ENCODE measurements at regions not wholly inside any gene's neighbourhood (a gene's known extent, or its start where the extent isn't known, plus 50 kb on each side); places are given as distances from the start of the nearest gene placed in this dataset.

GRCh38 chr6:132892929-132893771 lies 78.8 kb downstream of the RPS12 start:
- Histone ChIP-seq H3K27ac (no peak overlapping the region), H3K4me3 (no peak overlapping the region), H3K4me1 (no peaks in the 10 kb centered on the region), H3K27me3 (no peaks in the 10 kb centered on the region), H3K36me3 (no peaks in the 10 kb centered on the region), H3K9me3 (no peaks in the 10 kb centered on the region)
- WGBS, 2 donors, result 81 to 82% methylated on average over 5 of the region's 5 CpGs
- no peak for DNase-seq
- TF ChIP-seq CTCF (IDR thresholded peaks at IDR 0.05), result no peak
- no peak for TF ChIP-seq POLR2AphosphoS5 (IDR thresholded peaks at IDR 0.05)
- TF ChIP-seq POLR2A (IDR thresholded peaks at IDR 0.05), result no peak
- no peak for TF ChIP-seq EP300 (IDR thresholded peaks at IDR 0.05)
- intact Hi-C loops (cut with DNase I), result no loop called here

GRCh38 chr6:132893772-132894490 lies 79.6 kb downstream of the RPS12 start:
- Histone ChIP-seq H3K4me1 (no peaks in the 10 kb centered on the region), H3K9me3 (no peaks in the 10 kb centered on the region), H3K4me3 (no peak overlapping the region), H3K36me3 (no peaks in the 10 kb centered on the region), H3K27me3 (no peaks in the 10 kb centered on the region), H3K27ac (no peak overlapping the region)
- no peak for DNase-seq
- TF ChIP-seq POLR2A (IDR thresholded peaks at IDR 0.05) (no peak), EP300 (IDR thresholded peaks at IDR 0.05) (no peak), CTCF (IDR thresholded peaks at IDR 0.05) (no peak), POLR2AphosphoS5 (IDR thresholded peaks at IDR 0.05) (no peak)
- intact Hi-C loops (cut with DNase I), result no loop called here
- 71 to 82% methylated on average over 8 of the region's 8 CpGs for WGBS, 2 donors

- H3K4me3 ChIP-seq, result no peak overlapping the region
- H3K27ac ChIP-seq, result no peak overlapping the region
- no peaks in the 10 kb centered on the region for H3K36me3 ChIP-seq
- no peaks in the 10 kb centered on the region for H3K27me3 ChIP-seq
- H3K4me1 ChIP-seq, result no peaks in the 10 kb centered on the region
- WGBS, 2 donors, result 84 to 86% methylated on average over 4 of the region's 4 CpGs
- intact Hi-C loops (cut with DNase I), result no loop called here
- TF ChIP-seq POLR2AphosphoS5 (IDR thresholded peaks at IDR 0.05) (no peak), CTCF (IDR thresholded peaks at IDR 0.05) (no peak), POLR2A (IDR thresholded peaks at IDR 0.05) (no peak), EP300 (IDR thresholded peaks at IDR 0.05) (no peak)
- H3K9me3 ChIP-seq, result no peaks in the 10 kb centered on the region
- no peak for DNase-seq
Measured at GRCh38 chr6:132898376-132898775, 84.0 kb downstream of the RPS12 start.

GRCh38 chr6:132900849-132901248 lies 86.5 kb downstream of the RPS12 start:
- no peaks in the 10 kb centered on the region for H3K27me3 ChIP-seq
- no peaks in the 10 kb centered on the region for H3K36me3 ChIP-seq
- no peak for TF ChIP-seq POLR2AphosphoS5 (IDR thresholded peaks at IDR 0.05)
- TF ChIP-seq EP300 (IDR thresholded peaks at IDR 0.05), result no peak
- DNase-seq, result no peak
- H3K9me3 ChIP-seq, result no peaks in the 10 kb centered on the region
- no peak overlapping the region for H3K4me3 ChIP-seq
- H3K27ac ChIP-seq, result no peak overlapping the region
- intact Hi-C loops (cut with DNase I), result no loop called here
- H3K4me1 ChIP-seq, result no peaks in the 10 kb centered on the region
- WGBS, 2 donors, result 54 to 58% methylated on average over 2 of the region's 2 CpGs

GRCh38 chr6:132902901-132903300 lies 88.5 kb downstream of the RPS12 start:
- TF ChIP-seq POLR2AphosphoS5 (IDR thresholded peaks at IDR 0.05), result no peak
- TF ChIP-seq CTCF (IDR thresholded peaks at IDR 0.05), result no peak
- no peak for TF ChIP-seq EP300 (IDR thresholded peaks at IDR 0.05)
- no peak for TF ChIP-seq POLR2A (IDR thresholded peaks at IDR 0.05)
- H3K27me3 ChIP-seq, result no peaks in the 10 kb centered on the region
- H3K4me1 ChIP-seq, result no peaks in the 10 kb centered on the region
- no peak overlapping the region for H3K27ac ChIP-seq
- no peak overlapping the region for H3K4me3 ChIP-seq
- H3K9me3 ChIP-seq, result no peaks in the 10 kb centered on the region
- WGBS, 2 donors, result 82 to 84% methylated on average over 6 of the region's 6 CpGs
- H3K36me3 ChIP-seq, result no peaks in the 10 kb centered on the region
- intact Hi-C loops (cut with DNase I), result no loop called here
- no peak for DNase-seq
